GM18861 (cell line): ENCODE measurements at regions not wholly inside any gene's neighbourhood (a gene's known extent, or its start where the extent isn't known, plus 50 kb on each side); places are given as distances from the start of the nearest gene placed in this dataset.
"Not testable (repeated sequence)": the region's sequence is repeated elsewhere in the genome, so short reads cannot be mapped to it uniquely, and the experiment has no call there.

Experiments used
- ATAC-seq: cut with Tn5 transposase; IDR thresholded peaks from one replicate; pipeline ENCODE4 v1.9.1; 2021; ENCODE audit not compliant: unreplicated experiment

DNA sequence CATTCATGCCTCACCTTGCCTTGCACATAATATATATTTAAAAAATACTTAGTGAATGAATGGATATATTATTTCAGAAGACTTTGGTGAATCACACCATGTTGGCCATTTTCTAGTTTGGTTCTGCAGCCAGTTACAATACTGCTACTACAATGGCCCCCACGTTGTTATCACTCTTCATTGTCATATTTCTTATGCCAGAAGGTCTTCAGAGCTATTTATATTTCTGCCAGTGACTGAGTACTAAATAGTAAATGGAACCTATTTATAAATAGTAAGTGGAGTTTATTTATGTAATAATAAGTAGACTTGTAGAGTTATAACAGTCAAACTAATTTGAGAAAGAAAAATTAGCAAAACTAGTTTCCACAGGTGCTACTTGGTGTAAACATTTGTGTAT, 516.6 kb upstream of the SYT4 start:
- ATAC-seq = no peak

GRCh38 chr18:43794363-43794762, 517.1 kb upstream of the SYT4 start:
- no peak for ATAC-seq

- ATAC-seq = no peak
Measured at GRCh38 chr18:43797347-43797746, 520.1 kb upstream of the SYT4 start.

GRCh38 chr18:43800584-43800983, 523.3 kb upstream of the SYT4 start:
- ATAC-seq = peak; percentile 62

DNA sequence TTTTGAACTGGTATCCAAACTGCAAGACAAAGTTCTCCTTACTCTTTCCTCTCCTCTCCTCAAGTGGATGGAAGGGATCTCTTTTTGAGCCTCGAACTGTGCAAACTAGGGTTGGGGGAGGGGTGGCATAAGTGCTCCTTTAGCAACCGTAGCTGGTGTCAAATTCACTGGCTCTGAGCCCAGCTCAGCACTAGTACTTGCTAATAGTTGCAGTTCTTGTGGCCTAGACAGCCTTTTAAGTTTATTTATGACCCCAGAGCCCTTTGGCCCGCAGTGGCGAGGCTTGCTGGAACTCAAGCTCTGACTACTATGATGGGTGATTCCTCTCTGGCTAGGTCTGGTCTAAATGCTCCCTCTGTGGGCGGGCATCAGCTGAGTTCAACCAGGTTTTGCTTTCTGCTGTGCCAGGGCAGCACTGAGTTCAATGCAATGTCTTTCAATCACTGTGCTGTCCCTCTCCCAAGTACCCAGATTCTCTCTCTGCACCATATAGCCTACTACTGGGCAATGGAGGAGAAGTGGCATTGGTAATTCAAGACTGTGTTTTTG, 528.4 kb upstream of the SYT4 start:
- ATAC-seq = no peak

- no peak for ATAC-seq
Measured at GRCh38 chr18:43812627-43813026, 535.3 kb upstream of the SYT4 start.

DNA sequence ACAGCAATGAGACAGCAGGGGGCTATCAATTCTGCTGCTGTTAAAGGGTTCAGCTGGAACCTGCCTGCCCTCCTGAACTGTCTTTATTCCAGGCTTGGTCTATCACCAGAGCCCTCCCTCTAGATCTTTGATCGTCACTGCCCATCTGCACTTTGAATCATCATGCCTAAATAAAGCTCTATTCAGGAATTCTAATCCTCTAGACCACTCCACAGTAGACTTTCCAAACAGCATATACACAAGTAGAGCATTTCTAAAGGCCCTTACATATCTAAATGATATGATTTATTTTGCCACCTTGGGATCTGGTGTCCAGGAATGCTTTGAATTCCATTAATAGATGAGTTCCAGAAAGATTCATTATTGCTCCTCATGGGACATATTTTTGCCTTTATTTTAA, 542.1 kb upstream of the SYT4 start:
- no peak for ATAC-seq

GRCh38 chr18:43819873-43820272, 542.6 kb upstream of the SYT4 start:
- ATAC-seq = no peak

GRCh38 chr18:43825768-43826167, 548.5 kb upstream of the SYT4 start:
- ATAC-seq = no peak

GRCh38 chr18:43826215-43826614, 548.9 kb upstream of the SYT4 start:
- no peak for ATAC-seq

DNA sequence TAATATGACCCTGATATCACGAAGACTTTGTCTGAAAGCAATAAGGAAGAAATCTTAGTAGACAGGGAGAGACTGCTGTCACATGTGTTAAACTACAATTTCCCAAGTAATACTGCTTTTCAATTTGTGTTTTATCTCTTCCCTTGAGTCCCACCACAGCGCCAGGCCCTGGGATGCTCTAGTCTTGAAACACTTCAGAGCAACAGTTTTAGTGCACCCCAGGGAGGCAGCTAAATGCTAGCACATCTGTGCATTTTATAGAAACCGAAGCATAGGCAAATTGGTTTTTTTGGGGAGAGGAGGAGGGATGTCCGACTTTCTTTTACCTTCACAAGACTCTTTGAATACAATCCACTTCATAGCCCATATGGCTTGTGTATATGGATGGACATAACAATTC, 550.0 kb upstream of the SYT4 start:
- ATAC-seq = no peak

DNA sequence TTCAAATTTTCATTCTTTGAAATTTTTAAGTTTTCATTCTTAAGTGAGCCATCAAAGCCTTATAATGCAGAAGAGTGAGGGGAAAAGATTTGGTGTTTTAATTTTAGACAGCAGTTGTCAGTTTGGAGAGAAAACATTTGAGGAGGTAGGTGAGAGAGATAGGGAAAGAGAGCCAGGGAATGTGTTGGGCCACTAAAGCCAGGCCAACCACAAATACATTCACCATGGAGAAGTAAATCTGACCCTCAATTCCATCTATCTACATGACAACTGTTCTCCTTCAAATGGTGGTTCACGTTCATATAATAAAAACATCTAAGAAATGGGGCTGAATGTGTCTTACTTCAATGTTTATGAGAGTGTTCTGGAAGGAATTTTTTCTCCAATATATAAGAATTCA, 553.0 kb upstream of the SYT4 start:
- no peak for ATAC-seq

GRCh38 chr18:43830947-43831346, 553.7 kb upstream of the SYT4 start:
- no peak for ATAC-seq

GRCh38 chr18:43846299-43846698, 569.0 kb upstream of the SYT4 start:
- ATAC-seq = no peak

DNA sequence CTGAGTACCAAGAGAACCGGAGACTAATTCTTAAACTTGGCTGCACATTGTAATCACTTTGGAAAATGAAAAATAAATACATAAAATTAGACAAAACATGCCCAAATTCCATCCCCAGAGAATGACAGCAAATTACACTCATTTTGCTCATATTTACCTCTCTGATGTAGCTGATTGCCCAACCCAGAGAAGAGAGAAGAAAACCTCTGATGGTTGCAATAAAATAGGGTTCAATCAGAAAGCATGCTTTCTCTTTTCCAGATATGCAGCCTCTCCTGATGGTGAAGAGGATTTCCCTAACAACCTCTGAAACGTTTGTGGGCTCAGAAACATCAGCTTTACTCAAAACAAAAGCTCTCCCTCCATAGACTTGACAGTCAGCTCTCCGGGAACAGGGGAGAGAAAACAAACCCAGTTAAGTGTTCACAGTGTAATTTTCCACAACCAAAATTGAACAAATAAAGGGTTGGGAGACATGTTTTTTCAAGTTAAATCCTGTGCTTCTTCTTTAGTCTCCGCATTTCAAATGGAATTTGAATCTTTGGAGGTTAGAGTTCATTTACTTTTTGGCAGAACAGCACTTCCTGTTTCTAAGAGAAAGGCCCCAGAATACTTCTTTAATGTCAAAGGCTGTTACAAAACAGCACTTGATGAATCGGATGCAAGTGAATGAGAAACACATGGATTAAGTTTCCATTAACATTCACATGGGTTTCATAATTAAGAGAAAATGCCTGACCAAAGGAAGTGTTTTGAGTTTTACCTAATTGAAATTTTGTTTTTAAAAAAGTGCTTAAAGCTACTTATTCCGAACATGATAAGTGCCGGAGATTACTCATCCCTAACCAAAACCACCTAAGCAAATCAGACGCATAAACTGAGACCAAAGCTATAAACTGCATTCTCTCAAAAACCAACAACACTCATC, 570.1 kb upstream of the SYT4 start:
- no peak for ATAC-seq

- not testable (repeated sequence) for ATAC-seq
Measured at GRCh38 chr18:43849831-43850230, 572.5 kb upstream of the SYT4 start.

DNA sequence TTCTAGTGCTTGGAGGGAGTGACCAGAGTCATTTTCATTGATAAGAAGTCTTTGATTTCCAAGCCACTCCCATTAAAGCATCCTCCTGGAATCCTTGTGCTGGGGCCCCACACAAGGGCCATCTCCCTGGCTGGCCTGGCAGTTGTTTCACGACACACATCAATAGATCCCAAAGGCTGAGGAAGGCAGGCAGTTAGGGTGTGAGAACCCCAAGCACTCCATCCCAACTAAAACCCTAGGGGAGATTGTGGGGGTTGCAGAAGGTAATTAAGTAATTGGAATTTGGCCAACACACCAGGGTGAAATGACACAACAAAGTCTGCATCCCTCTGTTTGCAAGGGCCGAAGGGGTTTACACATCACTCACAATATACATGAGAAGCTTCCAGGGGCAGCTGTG, 578.1 kb upstream of the SYT4 start:
- ATAC-seq = no peak

DNA sequence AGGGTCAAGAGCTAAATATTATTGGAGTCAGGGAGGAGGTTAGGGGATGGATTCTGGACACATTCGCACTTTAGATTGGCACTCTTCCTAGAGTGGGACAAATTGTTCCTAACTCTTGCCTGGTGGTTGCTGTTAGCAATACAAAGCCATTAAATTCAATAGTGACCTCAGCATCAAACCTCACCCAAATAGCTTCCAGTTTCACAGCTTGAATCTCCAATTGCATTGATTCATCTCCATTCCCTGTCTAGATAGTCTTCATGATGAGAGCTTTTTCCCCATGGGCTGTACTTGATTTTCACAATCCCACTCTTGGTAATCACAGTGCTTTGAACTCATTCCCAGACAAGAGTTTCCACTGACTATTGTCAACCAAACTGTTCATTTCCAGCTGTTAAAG, 585.9 kb upstream of the SYT4 start:
- no peak for ATAC-seq

GRCh38 chr18:43866696-43867095, 589.4 kb upstream of the SYT4 start:
- ATAC-seq = no peak

DNA sequence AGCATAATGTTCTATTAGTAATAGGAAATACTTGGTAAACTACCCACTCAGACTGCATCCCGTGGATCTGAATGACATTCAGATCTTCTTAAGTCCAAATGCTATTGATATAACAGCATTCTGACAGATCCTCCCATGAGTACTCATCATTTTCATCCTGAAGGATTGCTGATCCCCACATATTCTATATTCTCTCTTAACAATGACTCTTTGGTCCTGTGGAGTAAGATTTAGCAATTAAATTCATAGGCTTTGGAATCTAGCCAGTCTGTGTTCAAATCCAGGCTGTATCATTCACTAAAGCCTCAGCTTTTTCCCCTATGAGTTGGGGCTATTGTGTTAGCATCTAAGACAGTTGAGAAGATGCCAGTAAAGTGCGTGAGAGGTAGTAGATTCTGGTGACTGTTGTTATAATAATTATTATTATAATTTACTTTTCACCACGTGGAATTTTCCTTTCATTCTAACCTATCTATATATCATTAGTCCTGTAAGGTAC, 591.3 kb upstream of the SYT4 start:
- ATAC-seq = no peak

- ATAC-seq = no peak
Measured at GRCh38 chr18:43869451-43870008, 592.2 kb upstream of the SYT4 start.

- ATAC-seq = no peak
Measured at GRCh38 chr18:43870626-43871025, 593.3 kb upstream of the SYT4 start.
